GM12873 (cell line): ENCODE measurements at regions not wholly inside any gene's neighbourhood (a gene's known extent, or its start where the extent isn't known, plus 50 kb on each side); places are given as distances from the start of the nearest gene placed in this dataset.

Source experiments
- CTCF ChIP-seq: IDR thresholded peaks from 2 replicates; pipeline ENCODE4 v1.5.1; 2012; ENCODE audit warnings: low read depth, mild to moderate bottlenecking, moderate library complexity, low read length, control low read depth; ENCODE audit not compliant: insufficient read depth; ENCODE audit errors: missing control alignments

GRCh38 chr4:174037631-174038030 lies 245.8 kb downstream of the FBXO8 start:
- no peak for TF ChIP-seq CTCF

GRCh38 chr4:174037049-174037448 lies 246.4 kb downstream of the FBXO8 start:
- TF ChIP-seq CTCF: no peak

- no peak for TF ChIP-seq CTCF
Measured at GRCh38 chr4:174036576-174036975, 246.9 kb downstream of the FBXO8 start.

- no peak for TF ChIP-seq CTCF
Measured at GRCh38 chr4:174036111-174036510, 247.4 kb downstream of the FBXO8 start.

- no peak for TF ChIP-seq CTCF
Measured at GRCh38 chr4:174023641-174024040, 259.8 kb downstream of the FBXO8 start.

GRCh38 chr4:174018236-174018635 lies 265.2 kb downstream of the FBXO8 start:
- TF ChIP-seq CTCF: no peak

GRCh38 chr4:174016251-174016650 lies 267.2 kb downstream of the FBXO8 start:
- TF ChIP-seq CTCF: no peak

GRCh38 chr4:174012886-174013259 lies 270.6 kb downstream of the FBXO8 start:
- TF ChIP-seq CTCF: no peak
